ENCODE measurements at regions not wholly inside any gene's neighbourhood (a gene's known extent, or its start where the extent isn't known, plus 50 kb on each side); places are given as distances from the start of the nearest gene placed in this dataset.

GRCh38 chr4:104905546-104905945 is 241.1 kb upstream of the TET2 start:
- no peak for TF ChIP-seq CTCF (IDR thresholded peaks at IDR 0.05; ENCODE audit: low read depth, low read length, missing control alignments)
- no peak overlapping the region for H3K4me3 ChIP-seq (replicated peaks; ENCODE audit: low read depth, low read length)
- DNase-seq (ENCODE audit: extremely low read depth, low read depth), result no peak

DNA sequence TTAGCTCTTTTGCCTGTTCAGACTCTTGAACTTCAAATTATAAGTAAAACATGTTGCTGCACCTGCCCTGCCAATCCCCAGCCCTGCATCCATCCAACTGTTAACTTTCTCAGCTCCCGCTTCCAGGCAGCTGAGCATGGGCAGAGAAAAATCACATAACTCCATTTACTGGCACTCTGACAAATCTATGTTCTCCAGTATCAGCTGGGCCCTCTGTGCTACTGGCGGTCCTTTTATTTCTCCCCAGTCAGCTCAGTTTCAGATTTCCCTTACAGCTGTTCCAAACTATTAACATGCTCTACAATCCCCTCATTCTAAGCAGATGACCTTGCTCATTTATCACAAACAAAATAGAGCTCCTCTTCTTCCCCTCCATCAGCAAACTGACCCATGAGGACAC is 240.4 kb upstream of the TET2 start:
- no peak for DNase-seq (ENCODE audit: extremely low read depth, low read depth)
- TF ChIP-seq CTCF (IDR thresholded peaks at IDR 0.05; ENCODE audit: low read depth, low read length, missing control alignments), result no peak
- H3K4me3 ChIP-seq (replicated peaks; ENCODE audit: low read depth, low read length), result no peak overlapping the region

GRCh38 chr4:104907074-104907649 is 239.5 kb upstream of the TET2 start:
- DNase-seq (ENCODE audit: extremely low read depth, low read depth), result no peak
- TF ChIP-seq CTCF (IDR thresholded peaks at IDR 0.05; ENCODE audit: low read depth, low read length, missing control alignments), result no peak
- H3K4me3 ChIP-seq (replicated peaks; ENCODE audit: low read depth, low read length), result no peak overlapping the region

DNA sequence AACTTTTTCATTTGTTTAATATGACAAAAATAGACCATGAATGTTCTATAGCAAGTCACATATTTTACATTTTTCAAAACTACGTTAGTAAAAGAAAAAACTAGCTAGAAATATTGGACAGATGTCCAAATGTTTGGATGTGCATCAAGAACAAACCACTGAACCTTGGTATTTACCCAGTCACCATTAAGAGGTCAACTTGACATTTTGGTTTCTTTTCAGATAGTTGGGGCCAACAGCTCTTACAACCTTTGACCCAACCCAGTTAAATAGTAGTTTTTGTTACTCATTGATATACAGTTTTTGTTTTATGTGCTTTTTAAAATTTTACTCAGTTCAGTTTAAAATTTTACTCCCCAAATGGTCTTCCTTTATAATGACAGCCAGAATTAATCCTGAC is 238.7 kb upstream of the TET2 start:
- H3K4me3 ChIP-seq (replicated peaks; ENCODE audit: low read depth, low read length), result no peak overlapping the region
- no peak for TF ChIP-seq CTCF (IDR thresholded peaks at IDR 0.05; ENCODE audit: low read depth, low read length, missing control alignments)
- DNase-seq (ENCODE audit: extremely low read depth, low read depth), result no peak

DNA sequence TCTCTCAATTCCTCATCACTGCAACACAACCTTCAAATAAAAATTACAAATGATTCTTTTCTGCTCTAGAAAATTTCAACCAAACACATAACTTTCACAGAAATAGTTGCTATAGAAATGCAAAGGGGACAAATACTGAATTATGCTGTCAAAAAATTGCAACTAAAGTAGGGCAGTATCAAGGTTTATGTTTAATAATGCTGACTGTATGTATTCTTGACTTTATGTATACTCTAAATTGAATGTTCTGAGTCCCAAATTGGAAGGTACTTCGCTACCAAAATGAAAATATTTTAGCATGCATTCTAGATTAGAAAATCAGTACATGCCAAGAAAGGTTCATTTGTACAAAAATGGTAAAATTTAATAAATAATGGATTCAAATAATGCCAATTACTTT is 237.3 kb upstream of the TET2 start:
- no peak for DNase-seq (ENCODE audit: extremely low read depth, low read depth)
- TF ChIP-seq CTCF (IDR thresholded peaks at IDR 0.05; ENCODE audit: low read depth, low read length, missing control alignments), result no peak
- H3K4me3 ChIP-seq (replicated peaks; ENCODE audit: low read depth, low read length), result no peak overlapping the region

GRCh38 chr4:104912518-104912917 is 234.2 kb upstream of the TET2 start:
- H3K4me3 ChIP-seq (replicated peaks; ENCODE audit: low read depth, low read length), result no peak overlapping the region
- no peak for DNase-seq (ENCODE audit: extremely low read depth, low read depth)
- TF ChIP-seq CTCF (IDR thresholded peaks at IDR 0.05; ENCODE audit: low read depth, low read length, missing control alignments), result no peak

DNA sequence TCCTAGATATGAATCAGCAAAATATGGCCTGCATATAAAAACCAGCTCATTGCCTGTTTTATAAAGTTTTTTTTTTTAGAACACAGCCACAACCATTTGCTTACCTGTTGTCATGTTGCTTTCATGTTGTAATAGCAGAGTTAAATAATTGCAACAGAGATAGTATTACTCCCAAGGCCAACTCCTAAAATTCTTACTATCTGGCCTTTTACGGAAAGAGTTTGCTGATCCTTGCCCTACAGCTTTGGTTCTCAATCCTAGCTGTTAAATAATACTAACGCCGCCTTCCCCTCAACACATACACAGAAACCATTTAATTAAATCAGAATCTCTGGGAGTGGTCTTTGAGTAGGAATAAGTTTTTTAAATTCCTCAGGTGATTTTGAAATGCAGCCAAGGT is 231.3 kb upstream of the TET2 start:
- DNase-seq (ENCODE audit: extremely low read depth, low read depth), result no peak
- H3K4me3 ChIP-seq (replicated peaks; ENCODE audit: low read depth, low read length), result no peak overlapping the region
- TF ChIP-seq CTCF (IDR thresholded peaks at IDR 0.05; ENCODE audit: low read depth, low read length, missing control alignments), result no peak
